GM03348 (cell line): ENCODE measurements at regions not wholly inside any gene's neighbourhood (a gene's known extent, or its start where the extent isn't known, plus 50 kb on each side); places are given as distances from the start of the nearest gene placed in this dataset.
A peak's percentile ranks its signal among the peaks of the same experiment; 100 is the strongest.
"Not testable (repeated sequence)": the region's sequence is repeated elsewhere in the genome, so short reads cannot be mapped to it uniquely, and the experiment has no call there.

Source experiments
- DNase-seq: peaks from one replicate; pipeline ENCODE4 v3.0.0; 2012; ENCODE audit warnings: low spot score

DNA sequence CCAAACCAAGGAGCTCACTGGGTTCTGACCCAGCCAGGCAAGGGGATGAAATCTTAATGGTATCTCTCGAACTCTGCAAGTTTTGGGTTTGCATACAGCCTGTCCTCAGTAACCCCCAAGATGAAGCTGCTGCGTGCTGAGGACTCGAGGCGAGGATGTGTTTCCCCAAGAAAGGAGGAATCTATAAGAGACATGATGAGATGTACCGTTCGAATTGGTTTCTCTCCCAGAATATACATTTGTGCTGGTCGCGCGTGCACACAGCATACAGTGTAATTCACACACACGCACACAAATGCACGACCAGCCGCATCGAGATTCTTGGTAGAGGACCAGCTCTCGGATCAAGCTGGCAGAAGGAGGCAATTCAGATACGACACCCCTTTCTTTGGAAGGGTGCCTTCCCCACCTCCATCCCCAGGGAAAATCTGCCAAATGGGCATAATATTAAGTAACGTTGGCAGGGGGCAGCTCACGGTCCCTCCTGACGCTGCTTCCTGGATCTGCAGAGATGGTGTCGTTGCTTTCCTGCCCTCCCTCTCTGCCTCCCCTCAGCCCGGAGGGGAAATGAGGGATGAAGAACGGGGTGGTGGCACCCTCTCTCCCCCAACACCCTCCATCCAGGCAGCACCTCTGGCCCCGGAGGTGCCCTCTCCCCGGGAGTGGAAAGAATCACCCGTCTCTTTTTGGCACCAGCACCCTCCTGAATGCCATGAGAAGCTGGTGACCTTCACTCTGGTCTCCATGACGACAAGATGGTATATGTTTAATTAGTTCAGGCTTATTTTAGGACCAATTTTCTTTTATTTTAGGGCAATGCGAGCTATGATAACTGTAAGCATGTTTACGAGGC, 310.2 kb downstream of the ZNF536 start:
- no peak for DNase-seq

DNA sequence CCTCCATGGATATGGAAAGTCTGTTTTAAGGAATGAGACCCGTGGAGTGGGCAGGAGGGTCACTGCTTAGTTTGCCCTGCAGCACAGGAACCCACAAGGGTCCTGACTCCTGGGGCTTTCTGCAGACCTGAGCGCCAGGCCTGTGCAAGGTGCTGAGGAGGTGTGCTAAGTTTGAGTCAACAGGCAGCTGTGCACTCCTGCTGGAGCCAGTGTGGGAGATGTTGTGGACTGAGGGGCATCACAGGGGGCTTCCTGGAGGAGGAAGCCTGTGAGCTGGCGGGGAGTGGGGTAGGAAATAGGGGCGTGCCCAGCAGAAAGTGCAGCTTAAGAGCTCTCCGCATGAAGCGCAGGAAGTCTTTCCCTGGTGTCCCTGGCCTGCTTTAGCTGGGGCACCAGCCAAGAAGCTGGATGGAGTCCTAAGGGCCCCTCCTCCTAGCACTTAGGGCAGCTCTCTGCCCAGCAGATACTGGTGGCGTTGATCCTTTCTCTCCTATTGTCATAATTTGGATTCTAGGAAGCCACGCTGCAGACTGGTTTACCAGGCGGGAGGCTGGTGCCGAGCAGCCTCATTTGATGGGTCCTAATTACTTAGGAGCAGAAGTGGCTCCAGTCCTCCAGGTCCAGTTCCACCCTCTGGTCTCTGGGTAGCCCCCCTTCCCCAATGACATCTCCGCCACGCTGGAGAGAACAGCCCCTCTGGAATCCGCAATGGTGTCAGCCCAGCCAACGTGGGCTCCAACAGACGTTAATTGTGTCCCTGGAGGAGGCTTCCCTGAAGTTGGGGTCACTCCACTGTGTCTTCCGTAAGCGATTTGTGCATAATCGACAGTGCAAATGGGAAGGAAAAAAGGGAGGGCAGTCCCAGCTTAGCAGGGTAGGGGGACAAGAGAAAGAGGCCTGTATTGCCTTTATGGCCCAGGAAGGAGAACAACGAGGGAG, 309.2 kb downstream of the ZNF536 start:
- no peak for DNase-seq

DNA sequence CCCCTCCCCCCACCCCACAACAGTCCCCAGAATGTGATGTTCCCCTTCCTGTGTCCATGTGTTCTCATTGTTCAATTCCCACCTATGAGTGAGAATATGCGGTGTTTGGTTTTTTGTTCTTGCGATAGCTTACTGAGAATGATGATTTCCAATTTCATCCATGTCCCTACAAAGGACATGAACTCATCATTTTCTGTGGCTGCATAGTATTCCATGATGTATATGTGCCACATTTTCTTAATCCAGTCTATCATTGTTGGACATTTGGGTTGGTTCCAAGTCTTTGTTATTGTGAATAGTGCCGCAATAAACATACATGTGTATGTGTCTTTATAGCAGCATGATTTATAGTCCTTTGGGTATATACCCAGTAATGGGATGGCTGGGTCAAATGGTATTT, 308.2 kb downstream of the ZNF536 start:
- DNase-seq: not testable (repeated sequence)

DNA sequence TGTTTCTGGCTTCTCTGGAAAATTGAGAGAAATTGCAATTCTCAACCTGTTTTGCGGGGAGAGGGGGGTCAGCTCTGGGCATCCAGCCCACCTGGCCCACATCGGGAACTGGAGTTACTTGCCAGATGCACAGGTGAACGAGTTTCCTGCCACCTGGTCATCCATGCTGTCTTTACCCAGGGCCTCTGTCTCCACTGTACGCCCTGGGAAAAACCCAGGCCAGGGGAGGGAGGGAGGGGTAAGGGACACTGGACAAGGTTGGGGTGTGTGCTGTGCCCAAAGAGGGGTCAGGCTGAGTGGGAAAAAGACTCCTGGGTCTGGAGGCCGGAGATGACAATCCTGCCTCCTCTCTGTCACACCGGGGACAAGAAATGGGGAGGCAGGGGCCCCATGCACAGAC, 307.6 kb downstream of the ZNF536 start:
- no peak for DNase-seq

DNA sequence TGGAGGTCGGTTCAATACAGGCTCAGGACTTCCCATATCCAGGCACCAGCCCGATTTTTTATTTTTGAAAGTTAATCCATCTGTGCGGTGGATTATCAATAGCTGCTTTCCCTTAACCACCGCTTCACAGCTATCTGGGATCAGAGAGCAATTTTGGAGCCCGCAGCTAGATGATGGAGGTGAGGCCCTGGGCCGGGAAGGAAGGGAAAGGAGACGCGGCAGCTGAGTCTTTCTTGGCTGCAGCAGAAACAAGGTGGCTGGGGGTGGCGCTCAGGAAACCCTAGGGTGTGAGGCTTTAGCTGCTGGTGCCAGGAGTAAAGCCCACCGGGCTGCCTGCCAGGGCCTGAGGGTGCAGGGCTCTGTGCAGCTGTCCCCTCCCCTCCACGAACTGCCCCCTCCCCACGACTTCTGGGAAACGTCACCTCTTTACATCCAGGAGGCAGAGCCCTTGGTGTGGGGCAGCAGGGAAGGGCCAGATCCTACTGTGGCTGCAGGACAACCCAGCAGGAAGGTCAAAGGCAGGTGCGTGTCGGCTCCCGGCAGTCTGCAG, 307.0 kb downstream of the ZNF536 start:
- DNase-seq: no peak

DNA sequence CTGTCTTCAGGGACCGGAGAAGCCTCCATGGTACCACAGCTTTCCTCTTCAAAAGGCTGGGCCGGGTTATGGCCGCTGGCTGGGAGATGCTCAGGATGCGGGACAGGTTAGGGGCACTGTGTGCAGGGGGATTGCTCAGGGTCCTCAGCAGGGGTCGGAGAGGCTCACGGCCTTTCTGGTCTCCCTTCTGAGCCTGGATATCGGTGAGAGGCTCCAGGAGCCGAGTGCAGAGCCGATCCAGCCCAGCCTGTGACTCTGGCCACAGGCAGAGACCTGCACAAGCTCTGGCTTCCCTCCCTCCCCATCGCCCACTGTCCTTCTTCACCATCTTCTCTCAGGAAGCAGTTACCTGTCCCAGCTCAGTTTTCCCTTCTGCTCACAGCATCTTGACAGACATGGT, 306.0 kb downstream of the ZNF536 start:
- DNase-seq: no peak

DNA sequence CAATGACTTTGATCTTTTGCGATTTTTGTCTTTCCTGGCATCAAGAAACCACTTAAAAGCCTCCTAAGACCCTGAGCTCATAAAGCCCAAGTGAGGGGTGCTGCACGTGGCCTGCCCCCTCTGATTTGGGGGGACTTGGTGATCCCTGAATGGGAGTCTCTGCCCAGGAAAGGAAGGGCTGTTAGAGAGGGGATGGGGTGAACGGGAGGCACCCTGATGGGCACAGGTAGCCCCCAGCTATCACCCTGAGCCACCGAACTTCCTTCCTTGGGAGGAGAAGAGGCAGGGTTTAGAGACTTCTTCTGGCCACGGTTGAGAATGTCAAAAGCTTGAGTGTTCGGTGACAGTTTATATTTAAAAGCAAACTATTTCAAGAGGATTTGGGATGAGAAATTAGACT, 305.5 kb downstream of the ZNF536 start:
- DNase-seq: no peak

DNA sequence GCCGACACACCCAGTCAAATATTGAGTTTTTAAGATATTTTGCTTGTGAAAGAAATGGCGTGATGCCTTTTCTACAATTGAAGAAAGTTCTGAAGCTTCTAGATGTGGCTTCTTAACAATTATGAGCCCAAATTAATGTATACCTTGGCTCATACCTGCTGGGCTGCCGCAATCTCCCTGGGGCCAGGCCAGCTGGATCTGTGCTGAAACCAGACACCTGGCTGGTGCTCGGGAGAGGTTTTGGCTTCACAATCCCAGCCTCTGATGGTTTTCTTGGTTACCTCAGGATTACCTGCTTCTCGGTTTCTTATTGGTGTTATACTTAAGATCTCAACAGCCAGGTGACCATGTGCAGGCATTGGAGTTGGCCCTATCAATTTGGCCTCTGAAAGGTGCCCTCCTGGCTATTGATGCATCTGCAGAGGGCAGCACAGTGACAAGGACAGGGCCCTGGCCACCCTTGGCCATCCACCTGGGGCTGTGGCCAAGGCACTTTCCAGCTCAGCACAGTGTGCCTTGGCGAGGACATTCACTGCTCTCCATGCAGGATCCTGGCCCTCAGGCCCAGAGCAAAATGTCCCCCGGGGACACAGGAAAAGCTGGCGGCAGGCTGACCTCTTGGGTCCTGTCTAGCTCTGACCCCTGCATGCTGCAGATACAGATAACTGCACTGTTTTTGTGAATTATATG, 305.0 kb downstream of the ZNF536 start:
- DNase-seq: no peak

DNA sequence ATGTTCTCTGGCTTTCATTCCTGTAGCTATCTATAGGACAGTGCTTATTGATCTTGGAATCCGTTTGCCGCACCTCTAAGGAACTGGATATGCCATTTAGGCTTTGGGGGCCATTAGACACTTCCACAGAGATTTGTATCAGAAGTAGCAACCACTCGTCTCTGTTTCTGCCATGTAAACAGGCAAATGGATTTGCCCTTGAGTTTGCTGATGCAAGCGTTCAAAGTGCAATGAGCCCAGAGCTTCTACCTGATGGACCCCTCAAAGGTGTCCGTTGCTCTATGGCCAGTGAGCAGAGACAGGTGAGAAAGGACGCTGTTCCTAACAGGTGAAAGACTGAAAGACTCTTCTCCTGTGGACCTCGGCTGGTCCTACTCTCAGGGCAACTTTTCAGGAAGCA, 302.9 kb downstream of the ZNF536 start:
- DNase-seq: no peak

DNA sequence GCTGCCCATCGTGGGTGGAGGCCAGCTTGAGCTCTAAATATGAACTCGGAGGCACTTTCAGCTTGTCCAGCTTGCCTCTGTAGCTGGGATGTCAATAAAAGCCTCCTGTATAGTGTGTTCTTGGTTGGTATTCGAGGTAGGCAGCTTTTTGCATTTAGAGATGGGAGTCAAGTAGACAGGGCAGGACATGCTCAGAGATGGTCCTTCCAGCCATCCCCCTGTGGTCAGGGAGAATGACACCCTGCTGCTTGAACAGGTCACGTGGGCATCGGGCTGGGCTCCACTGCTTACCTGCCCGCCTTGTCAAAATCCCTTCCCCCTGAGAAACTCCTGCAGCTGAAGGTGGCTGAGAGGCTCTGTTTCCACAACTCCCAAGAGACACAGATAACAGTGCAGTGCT, 302.5 kb downstream of the ZNF536 start:
- no peak for DNase-seq

DNA sequence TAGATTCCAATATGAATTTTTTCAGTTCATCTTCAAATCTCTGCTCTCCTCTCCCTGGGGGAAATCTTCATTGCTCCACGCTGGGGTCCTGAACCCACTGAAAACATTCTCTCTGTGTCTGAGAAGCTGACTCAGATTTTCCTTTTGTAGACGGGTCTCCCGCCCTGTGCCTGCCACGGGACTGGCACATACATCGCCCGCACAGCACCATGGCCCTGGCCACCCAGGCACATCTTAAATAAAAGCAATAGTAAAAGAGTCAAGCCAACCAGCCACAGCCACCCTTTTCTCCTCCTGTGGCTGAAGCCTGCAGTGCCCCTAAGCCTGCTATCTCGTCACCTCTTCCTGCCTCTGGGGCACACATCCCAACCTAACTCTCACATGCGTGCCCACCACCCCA, 301.2 kb downstream of the ZNF536 start:
- no peak for DNase-seq

DNA sequence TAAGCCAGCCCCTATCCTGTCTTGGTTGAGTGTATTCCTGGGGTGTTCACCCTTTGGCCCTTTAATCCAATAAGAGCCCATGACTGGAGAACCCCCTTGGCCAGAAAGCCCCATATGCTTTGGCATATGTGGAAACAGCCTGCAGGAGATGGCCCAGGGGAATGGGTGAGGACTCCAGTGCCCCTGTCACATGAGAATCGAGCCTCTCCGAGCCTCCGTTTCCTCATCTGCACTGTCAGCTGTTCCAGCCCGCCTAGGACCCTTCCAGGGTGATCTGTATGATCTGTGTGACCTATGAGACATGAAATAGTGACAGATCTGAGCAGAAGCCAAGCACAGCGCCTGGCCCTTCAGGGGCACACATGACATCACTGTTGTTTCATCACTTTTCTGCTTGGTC, 300.7 kb downstream of the ZNF536 start:
- no peak for DNase-seq

DNA sequence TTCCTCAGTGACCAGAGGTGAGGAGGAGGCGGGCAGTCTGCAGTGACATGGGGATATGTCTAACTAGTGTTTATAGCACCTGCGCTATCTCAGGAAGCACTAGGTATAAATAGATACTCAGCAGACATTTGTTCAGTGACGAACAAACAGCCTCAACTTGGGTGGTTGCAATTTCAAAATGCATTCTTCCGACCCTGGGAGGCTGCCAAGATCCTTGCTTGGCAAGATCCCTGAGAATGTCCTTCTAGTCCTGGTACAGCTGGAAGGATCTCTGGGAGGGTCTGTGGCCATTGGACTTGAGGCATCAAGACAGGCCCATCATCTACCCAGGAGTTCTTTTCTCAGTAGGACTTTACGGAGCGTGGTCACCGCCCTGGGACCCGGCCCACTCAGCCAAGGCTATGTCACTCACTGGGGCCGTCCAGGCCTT, 299.5 kb downstream of the ZNF536 start:
- DNase-seq: no peak

DNA sequence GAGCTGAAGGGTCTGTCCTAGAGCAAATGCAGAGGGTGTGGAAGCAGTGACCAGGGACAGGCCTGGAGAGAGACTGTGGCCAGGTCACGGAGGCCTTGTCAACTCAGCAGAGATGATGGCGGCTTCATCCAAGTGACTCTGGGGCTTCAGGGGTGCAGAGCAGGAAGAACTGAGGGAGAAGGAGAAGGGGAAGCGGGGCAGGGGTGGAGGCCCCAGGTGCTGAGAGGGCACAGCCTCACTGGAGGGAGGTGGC, 299.1 kb downstream of the ZNF536 start:
- no peak for DNase-seq

DNA sequence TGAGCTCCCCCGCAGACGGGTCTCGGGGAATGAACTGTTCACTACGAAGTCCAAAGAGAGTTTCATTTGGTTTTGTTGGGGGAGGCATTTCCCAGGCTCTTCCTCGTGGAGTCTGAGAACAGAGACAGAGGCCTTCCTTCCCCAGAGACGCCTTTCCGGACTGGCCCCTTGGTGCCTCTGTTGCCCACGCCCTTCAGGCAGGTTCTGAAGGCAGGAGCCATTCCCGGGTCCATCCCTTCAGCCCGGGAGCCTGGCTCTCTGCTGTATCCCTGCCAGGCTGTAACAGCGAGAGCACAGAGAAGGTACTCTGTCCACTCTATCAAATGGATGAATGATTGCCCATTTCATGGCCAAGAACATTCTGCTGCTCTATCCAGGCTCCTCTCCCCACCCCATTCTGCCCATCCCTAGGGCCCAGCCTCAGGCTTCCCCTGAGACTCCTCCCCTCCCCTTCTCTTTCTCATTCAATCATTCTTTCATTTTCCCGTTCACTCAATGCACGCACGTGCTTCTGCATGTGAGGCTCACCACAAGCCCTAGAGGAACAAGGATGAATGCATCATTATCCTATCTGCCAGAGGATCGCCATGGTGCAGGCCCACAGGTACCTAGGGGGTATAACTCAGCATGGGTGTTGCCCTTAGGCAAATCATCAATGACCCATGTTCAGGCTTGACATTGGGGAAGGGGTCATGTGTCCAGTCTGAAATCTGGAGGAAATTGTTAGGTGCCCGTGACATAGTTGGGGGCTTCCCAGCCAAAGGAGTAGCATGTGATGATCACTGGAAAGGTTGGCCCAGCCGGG, 298.6 kb downstream of the ZNF536 start:
- no peak for DNase-seq

DNA sequence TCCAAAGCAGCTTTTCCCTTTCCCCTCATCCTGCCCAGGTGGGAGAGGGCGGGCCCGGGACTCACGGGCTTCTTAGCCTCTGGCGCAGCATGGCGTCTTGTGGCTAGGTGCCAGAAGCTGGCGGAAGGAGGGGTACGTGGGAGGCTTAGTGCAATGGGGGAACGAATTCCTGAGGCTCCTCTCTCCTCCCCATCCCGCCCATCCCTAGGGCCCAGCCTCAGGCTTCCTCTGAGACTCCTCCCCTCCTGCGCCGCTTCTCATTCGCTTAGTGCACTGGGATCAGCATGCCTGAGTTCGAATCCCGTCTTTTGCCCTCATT, 297.8 kb downstream of the ZNF536 start:
- DNase-seq: no peak

DNA sequence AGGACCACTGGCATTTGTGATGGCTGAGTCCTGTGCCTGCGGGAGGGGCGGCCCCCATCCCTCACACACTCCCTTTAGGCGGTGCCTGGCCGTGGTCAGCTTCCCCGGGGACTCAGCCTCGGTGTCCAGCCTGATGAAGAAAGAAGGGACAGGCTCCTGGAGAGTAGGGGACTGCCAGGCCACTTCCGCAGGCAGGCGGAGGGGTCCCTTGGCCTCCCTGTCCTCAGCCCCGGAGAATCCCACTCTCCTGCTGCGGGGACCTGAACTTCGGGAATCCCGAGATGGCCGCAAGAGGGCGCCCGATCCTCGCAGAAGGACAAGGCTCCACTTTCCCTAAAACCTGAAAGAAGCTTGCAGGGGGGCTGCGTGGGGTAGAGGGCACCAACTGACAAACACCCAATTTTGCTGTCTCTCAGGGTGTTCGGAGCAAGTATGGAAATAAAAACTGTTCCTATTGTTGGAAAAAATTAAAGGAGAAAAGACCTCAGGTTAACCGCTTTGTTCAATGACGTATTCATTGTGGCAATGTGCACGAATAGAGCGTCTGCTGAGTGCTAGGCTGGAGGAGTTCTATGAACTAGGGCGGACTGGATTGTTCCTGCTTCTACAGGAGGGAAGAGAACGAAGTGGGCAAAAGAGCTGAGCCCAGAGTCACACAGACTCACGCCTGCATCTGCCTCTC, 297.3 kb downstream of the ZNF536 start:
- DNase-seq: peak; percentile 81

DNA sequence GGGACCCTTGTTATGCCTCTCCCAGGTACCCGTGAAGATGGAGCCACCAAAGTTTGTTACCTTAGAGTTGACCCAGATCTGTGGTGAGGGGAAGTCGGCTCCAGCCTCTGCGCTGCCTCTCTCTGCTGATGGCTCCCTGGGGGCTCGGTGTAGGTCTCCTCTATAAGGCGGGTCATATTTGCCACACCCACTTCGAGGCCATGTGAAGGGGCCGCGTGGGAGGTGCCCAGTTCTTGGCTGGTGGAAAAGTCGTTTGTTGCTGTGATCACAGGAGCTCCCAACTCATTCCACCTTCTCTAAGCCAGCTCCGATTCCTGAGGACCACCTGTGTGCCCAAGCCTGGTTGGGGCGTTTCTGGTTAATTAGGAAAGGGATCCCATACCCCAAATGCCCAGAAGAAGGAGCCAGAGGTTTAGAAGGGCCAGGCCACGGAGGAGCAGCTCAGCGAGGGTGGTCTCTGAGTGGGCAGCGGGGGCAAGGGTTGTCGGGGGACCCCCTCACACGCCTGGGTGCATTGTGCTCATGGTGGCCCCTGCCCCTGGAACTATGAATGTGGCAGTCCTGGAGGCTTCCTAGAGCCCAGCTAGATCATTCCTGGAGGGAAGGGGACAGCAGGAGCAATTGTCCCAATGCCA, 296.5 kb downstream of the ZNF536 start:
- no peak for DNase-seq

DNA sequence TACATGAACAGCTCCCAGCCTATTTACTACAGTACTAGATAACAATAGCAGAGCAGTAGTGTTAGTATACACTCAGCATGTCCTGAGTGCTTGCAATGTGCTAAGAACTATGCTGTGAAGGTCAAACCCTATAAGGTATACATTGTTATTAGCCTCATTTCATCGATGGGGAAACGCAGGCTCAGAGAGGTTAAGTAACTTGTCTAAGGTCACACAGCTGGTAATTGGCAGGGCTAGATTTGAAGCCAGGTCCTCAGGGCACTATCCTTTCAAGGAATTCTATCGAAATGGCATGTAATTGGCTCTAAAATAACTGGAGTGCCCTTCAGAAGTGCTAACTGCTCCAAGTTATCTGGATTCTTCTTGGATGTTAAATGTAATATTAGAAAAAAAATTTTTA, 295.6 kb downstream of the ZNF536 start:
- no peak for DNase-seq

DNA sequence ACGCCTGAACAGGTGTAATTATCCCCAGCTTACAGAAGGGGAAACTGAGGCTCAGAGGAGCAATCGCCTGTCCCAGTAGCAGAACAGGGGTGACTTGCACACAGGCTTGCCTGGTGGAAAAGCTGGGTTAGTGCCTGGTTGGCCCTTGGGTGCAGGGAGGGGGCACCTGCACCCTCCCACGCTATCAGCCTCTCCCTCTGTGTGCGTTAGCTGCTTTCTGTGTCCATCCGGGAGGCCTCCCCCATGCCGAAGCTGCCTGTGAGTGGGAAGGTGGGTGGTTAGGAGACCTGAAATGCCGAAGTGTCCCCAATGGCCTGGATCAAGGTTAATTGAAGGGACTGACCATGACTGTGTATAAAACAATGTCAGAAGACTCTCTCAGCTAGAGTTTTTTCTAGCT, 295.0 kb downstream of the ZNF536 start:
- no peak for DNase-seq

DNA sequence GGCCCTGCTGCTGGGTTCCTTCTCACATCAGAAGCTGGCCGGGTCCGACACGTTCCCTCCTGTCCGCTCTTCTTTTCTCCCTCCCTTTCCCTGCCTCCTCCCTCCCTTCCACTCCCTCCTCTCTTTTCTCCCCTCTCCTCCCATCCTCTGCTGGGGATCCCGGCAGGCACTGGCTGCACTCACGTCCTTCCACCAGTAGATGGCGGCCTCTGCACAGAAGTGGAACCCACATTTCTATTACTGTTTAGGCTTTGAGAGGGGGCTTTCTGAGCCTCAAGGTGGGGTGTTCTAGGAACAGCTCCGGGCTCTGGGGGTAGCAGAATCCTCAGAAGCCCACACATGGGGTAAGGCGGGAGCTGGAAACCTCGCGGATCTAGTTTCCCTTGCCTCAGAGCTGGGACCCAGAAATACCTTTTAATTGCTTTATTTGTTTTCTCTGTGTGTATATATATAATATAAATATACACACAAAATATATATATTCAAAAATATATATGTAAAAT, 294.2 kb downstream of the ZNF536 start:
- DNase-seq: peak; percentile 75
